ENCODE measurements at regions not wholly inside any gene's neighbourhood (a gene's known extent, or its start where the extent isn't known, plus 50 kb on each side); places are given as distances from the start of the nearest gene placed in this dataset.

- TF ChIP-seq CTCF (conservative IDR thresholded peaks at IDR 0.05; ENCODE audit: low read depth, low read length) = no peak
- H3K4me3 ChIP-seq (ENCODE audit: low read depth, low read length) = no peak overlapping the region
- no peak for DNase-seq (ENCODE audit: low read depth)
These were observed 411.2 kb downstream of the VPS13C start for GRCh38 chr15:61649046-61649445.

GRCh38 chr15:61644550-61644949 lies 415.4 kb upstream of the RORA start:
- H3K4me3 ChIP-seq (ENCODE audit: low read depth, low read length) = no peak overlapping the region
- TF ChIP-seq CTCF (conservative IDR thresholded peaks at IDR 0.05; ENCODE audit: low read depth, low read length) = peak; percentile 31
- DNase-seq (ENCODE audit: low read depth) = peak; percentile 24

GRCh38 chr15:61641645-61642044 lies 412.5 kb upstream of the RORA start:
- no peak for DNase-seq (ENCODE audit: low read depth)
- TF ChIP-seq CTCF (conservative IDR thresholded peaks at IDR 0.05; ENCODE audit: low read depth, low read length) = no peak
- no peak overlapping the region for H3K4me3 ChIP-seq (ENCODE audit: low read depth, low read length)

- no peak for TF ChIP-seq CTCF (conservative IDR thresholded peaks at IDR 0.05; ENCODE audit: low read depth, low read length)
- no peak overlapping the region for H3K4me3 ChIP-seq (ENCODE audit: low read depth, low read length)
- DNase-seq (ENCODE audit: low read depth) = no peak
These were observed 411.7 kb upstream of the RORA start for GRCh38 chr15:61640756-61641155.

- DNase-seq (ENCODE audit: low read depth) = no peak
- TF ChIP-seq CTCF (conservative IDR thresholded peaks at IDR 0.05; ENCODE audit: low read depth, low read length) = no peak
- H3K4me3 ChIP-seq (ENCODE audit: low read depth, low read length) = no peak overlapping the region
These were observed 410.4 kb upstream of the RORA start for GRCh38 chr15:61639491-61639890.

GRCh38 chr15:61634837-61635236 lies 405.7 kb upstream of the RORA start:
- no peak overlapping the region for H3K4me3 ChIP-seq (ENCODE audit: low read depth, low read length)
- TF ChIP-seq CTCF (conservative IDR thresholded peaks at IDR 0.05; ENCODE audit: low read depth, low read length) = no peak
- DNase-seq (ENCODE audit: low read depth) = no peak

GRCh38 chr15:61633951-61634350 lies 404.8 kb upstream of the RORA start:
- DNase-seq (ENCODE audit: low read depth) = no peak
- no peak for TF ChIP-seq CTCF (conservative IDR thresholded peaks at IDR 0.05; ENCODE audit: low read depth, low read length)
- no peak overlapping the region for H3K4me3 ChIP-seq (ENCODE audit: low read depth, low read length)

All from choroid plexus epithelial cell (primary cell).